ENCODE measurements at regions not wholly inside any gene's neighbourhood (a gene's known extent, or its start where the extent isn't known, plus 50 kb on each side); places are given as distances from the start of the nearest gene placed in this dataset.

DNA sequence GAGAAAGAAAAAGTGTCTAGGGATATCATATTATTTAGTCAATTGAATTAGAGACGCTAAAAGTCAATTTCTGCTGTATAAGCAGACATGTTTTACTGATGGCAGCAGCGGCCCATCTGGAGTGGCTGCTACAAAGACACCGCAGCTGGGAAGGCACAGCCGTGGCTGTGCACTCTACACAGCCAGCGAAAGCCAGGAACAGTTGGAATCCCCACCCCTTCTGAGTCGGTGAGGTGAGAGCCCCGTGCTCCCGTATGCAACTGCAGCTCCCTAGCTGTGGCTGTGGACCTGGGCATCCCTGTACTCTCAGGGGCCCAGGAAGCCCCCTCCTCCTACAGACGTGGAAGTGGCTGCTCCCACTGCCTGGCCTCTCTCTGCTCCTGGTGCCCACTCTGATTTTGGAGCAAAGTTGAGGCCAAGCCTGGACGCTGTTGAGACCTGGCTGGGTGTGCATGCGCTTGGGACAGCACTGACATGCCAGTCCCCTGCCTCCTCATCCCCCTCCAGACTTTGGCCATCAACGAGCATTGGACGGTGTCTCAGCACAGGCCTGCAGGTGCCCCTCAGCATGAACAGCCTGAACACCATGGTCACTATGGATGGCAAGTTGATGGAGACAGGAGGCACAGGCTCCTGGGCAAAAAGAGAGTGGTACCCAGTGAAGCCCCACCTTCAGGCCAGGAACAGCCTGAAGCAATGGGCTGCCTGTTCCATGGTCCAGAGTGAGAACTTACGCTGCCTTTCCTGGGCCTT lies 944.0 kb upstream of the MIR17HG start:
- H3K27me3 ChIP-seq (ENCODE audit: control insufficient read depth, insufficient read depth, low read length) = no peaks in the 10 kb centered on the region
- H3K4me3 ChIP-seq (ENCODE audit: low read depth, low read length) = no peak overlapping the region
- no peaks in the 10 kb centered on the region for H3K36me3 ChIP-seq (ENCODE audit: control insufficient read depth, insufficient read depth, low read length)
- peaks cover 7% of the 10 kb centered on the region for H3K9me3 ChIP-seq (ENCODE audit: control insufficient read depth, insufficient read depth, low read length)
- no peak overlapping the region for H3K9ac ChIP-seq (ENCODE audit: low read depth, low read length)
- no peaks in the 10 kb centered on the region for H3K4me1 ChIP-seq (ENCODE audit: control insufficient read depth, insufficient read depth, low read length)

DNA sequence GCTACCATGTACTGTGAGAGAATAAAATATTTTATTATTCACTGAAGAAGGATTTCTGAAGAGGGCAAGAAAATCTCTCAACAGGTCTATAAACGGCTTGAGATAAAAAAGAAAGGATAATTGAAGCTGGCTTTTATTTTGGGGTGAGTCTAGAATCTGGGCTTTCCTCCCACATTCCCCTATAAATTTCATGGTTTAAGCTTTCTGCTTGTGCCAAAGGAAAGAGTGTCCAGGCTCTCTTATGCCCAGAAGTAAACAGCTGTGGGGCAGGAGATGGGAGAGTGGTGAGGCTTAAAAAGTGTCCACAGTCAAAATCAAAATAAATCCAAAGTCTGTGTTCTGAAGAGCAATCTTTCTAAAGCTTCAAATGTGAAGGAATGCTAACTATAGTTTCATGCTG lies 942.2 kb upstream of the MIR17HG start:
- H3K4me3 ChIP-seq (ENCODE audit: low read depth, low read length) = no peak overlapping the region
- no peaks in the 10 kb centered on the region for H3K36me3 ChIP-seq (ENCODE audit: control insufficient read depth, insufficient read depth, low read length)
- no peaks in the 10 kb centered on the region for H3K4me1 ChIP-seq (ENCODE audit: control insufficient read depth, insufficient read depth, low read length)
- H3K27me3 ChIP-seq (ENCODE audit: control insufficient read depth, insufficient read depth, low read length) = no peaks in the 10 kb centered on the region
- H3K9ac ChIP-seq (ENCODE audit: low read depth, low read length) = no peak overlapping the region
- H3K9me3 ChIP-seq (ENCODE audit: control insufficient read depth, insufficient read depth, low read length) = peaks cover 7% of the 10 kb centered on the region

DNA sequence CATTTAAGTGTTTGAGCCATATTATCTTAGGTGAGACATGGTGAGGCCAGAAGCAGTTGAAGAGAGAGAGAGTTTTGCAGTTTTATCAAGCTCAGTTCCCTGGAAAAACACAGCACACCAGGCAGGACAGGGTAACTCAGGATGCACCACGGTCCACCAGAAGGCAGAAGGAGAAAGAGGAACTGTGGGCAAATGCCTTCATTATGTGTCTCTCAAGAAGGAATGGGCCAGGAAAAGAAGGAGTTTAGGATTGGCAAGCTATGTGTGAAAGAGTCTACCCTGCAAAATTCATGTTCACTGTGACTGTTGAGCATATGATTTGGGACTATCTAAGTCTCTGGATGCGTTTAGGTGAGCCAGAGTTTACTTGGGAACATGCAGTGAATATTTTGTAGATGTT lies 934.5 kb upstream of the MIR17HG start:
- Histone ChIP-seq H3K4me1 (ENCODE audit: control insufficient read depth, insufficient read depth, low read length) (no peaks in the 10 kb centered on the region), H3K27me3 (ENCODE audit: control insufficient read depth, insufficient read depth, low read length) (no peaks in the 10 kb centered on the region), H3K36me3 (ENCODE audit: control insufficient read depth, insufficient read depth, low read length) (no peaks in the 10 kb centered on the region), H3K9ac (ENCODE audit: low read depth, low read length) (no peak overlapping the region), H3K4me3 (ENCODE audit: low read depth, low read length) (no peak overlapping the region), H3K9me3 (ENCODE audit: control insufficient read depth, insufficient read depth, low read length) (no peaks in the 10 kb centered on the region)

- Histone ChIP-seq H3K4me1 (ENCODE audit: control insufficient read depth, insufficient read depth, low read length) (no peaks in the 10 kb centered on the region), H3K9me3 (ENCODE audit: control insufficient read depth, insufficient read depth, low read length) (no peaks in the 10 kb centered on the region), H3K9ac (ENCODE audit: low read depth, low read length) (no peak overlapping the region), H3K36me3 (ENCODE audit: control insufficient read depth, insufficient read depth, low read length) (no peaks in the 10 kb centered on the region), H3K4me3 (ENCODE audit: low read depth, low read length) (no peak overlapping the region), H3K27me3 (ENCODE audit: control insufficient read depth, insufficient read depth, low read length) (no peaks in the 10 kb centered on the region)
Observed at GRCh38 chr13:90413548-90413947, 933.9 kb upstream of the MIR17HG start.

DNA sequence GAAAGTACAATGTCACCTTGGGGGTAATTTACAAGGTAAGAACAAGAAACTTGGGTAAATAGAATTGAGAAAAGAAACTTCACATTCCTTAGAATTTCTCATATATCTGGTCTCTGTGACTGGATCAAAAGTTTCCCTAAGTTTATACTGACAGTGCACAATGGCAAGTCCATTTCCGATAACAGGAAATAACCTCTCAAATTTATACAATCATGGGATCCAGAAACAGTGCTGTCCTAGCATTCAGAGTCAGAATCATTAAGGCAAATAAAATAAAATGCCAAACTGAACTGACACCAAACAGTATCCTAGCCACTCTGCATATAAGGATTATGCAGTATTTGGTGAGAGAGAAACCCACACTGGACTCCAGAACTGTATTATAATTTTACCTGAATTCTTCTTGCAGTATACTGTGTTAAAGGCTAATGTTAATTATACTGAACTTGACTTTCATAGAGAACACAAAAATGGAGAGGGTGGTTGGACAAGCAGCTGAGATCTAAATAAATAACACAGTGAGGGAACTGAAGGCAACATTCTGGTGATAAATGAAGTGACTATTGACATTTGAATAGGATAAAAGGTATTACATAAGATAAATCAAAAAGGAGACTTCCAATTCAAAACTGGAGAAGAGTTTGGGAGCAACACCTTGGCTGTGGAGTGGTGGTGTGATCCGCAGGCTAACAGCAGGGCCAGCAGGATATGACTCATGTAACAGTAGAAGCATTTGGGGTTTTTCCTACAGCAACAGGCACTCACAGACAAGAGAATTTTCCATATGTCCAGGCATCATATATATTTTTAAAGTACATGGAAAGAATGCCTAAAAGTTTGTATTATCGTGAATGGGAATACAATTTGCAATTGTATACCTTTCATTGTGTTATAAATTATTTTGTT lies 932.5 kb upstream of the MIR17HG start:
- Histone ChIP-seq H3K4me1 (ENCODE audit: control insufficient read depth, insufficient read depth, low read length) (no peaks in the 10 kb centered on the region), H3K9me3 (ENCODE audit: control insufficient read depth, insufficient read depth, low read length) (no peaks in the 10 kb centered on the region), H3K27me3 (ENCODE audit: control insufficient read depth, insufficient read depth, low read length) (no peaks in the 10 kb centered on the region), H3K9ac (ENCODE audit: low read depth, low read length) (no peak overlapping the region), H3K4me3 (ENCODE audit: low read depth, low read length) (no peak overlapping the region), H3K36me3 (ENCODE audit: control insufficient read depth, insufficient read depth, low read length) (no peaks in the 10 kb centered on the region)

DNA sequence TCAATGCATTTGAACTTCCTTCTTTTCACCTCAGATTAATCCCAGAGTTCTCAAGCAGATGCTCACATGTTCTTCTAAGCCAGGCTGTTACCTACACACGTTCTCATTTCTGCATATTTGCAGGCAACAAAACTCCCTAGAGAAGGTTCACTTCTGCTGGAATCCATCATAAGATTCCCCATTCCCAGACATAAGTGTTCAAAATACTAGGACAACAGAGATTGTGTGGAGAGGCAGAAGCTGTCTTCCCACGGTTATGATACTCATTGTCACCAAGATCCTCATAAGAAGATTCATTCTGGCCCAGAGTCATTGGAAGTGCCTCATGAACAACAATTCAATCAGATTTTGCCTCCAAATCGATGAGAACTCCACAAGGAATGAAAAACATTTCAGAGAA lies 931.6 kb upstream of the MIR17HG start:
- Histone ChIP-seq H3K27me3 (ENCODE audit: control insufficient read depth, insufficient read depth, low read length) (no peaks in the 10 kb centered on the region), H3K36me3 (ENCODE audit: control insufficient read depth, insufficient read depth, low read length) (no peaks in the 10 kb centered on the region)

GRCh38 chr13:90416519-90416918 lies 931.0 kb upstream of the MIR17HG start:
- no peak overlapping the region for H3K9ac ChIP-seq (ENCODE audit: low read depth, low read length)
- H3K9me3 ChIP-seq (ENCODE audit: control insufficient read depth, insufficient read depth, low read length) = no peaks in the 10 kb centered on the region
- no peak overlapping the region for H3K4me3 ChIP-seq (ENCODE audit: low read depth, low read length)
- H3K4me1 ChIP-seq (ENCODE audit: control insufficient read depth, insufficient read depth, low read length) = no peaks in the 10 kb centered on the region
- no peaks in the 10 kb centered on the region for H3K27me3 ChIP-seq (ENCODE audit: control insufficient read depth, insufficient read depth, low read length)
- H3K36me3 ChIP-seq (ENCODE audit: control insufficient read depth, insufficient read depth, low read length) = no peaks in the 10 kb centered on the region

More for the DNA sequence above, 931.6 kb upstream of the MIR17HG start:
- Histone ChIP-seq H3K9ac (ENCODE audit: low read depth, low read length) (no peak overlapping the region), H3K4me3 (ENCODE audit: low read depth, low read length) (no peak overlapping the region), H3K9me3 (ENCODE audit: control insufficient read depth, insufficient read depth, low read length) (no peaks in the 10 kb centered on the region), H3K4me1 (ENCODE audit: control insufficient read depth, insufficient read depth, low read length) (no peaks in the 10 kb centered on the region)

DNA sequence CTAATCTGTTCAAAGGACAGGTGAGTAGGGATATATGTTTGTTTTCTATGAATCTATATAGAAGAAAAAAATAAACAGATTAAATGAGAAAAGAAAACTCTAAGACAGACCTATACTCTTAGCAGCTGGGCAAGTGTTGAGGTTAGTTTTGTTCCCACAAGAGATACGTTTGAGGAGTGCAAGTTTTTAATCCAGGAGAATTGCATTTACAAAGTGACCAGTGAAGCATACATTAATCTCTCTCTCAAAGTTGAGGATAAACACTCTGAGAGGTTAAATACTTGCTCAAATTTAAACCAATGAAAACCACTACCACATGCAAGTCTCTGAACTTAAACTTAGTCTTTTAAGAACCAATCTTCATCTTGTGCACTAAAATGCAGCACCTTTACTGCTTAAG lies 930.5 kb upstream of the MIR17HG start:
- no peaks in the 10 kb centered on the region for H3K27me3 ChIP-seq (ENCODE audit: control insufficient read depth, insufficient read depth, low read length)
- H3K4me1 ChIP-seq (ENCODE audit: control insufficient read depth, insufficient read depth, low read length) = no peaks in the 10 kb centered on the region
- no peak overlapping the region for H3K9ac ChIP-seq (ENCODE audit: low read depth, low read length)
- H3K4me3 ChIP-seq (ENCODE audit: low read depth, low read length) = no peak overlapping the region
- H3K9me3 ChIP-seq (ENCODE audit: control insufficient read depth, insufficient read depth, low read length) = no peaks in the 10 kb centered on the region
- no peaks in the 10 kb centered on the region for H3K36me3 ChIP-seq (ENCODE audit: control insufficient read depth, insufficient read depth, low read length)

GRCh38 chr13:90420683-90421082 lies 926.8 kb upstream of the MIR17HG start:
- Histone ChIP-seq H3K4me3 (ENCODE audit: low read depth, low read length) (no peak overlapping the region), H3K9me3 (ENCODE audit: control insufficient read depth, insufficient read depth, low read length) (no peaks in the 10 kb centered on the region), H3K9ac (ENCODE audit: low read depth, low read length) (no peak overlapping the region), H3K27me3 (ENCODE audit: control insufficient read depth, insufficient read depth, low read length) (no peaks in the 10 kb centered on the region), H3K4me1 (ENCODE audit: control insufficient read depth, insufficient read depth, low read length) (no peaks in the 10 kb centered on the region), H3K36me3 (ENCODE audit: control insufficient read depth, insufficient read depth, low read length) (no peaks in the 10 kb centered on the region)

GRCh38 chr13:90427322-90428272 lies 919.9 kb upstream of the MIR17HG start:
- H3K36me3 ChIP-seq (ENCODE audit: control insufficient read depth, insufficient read depth, low read length) = no peaks in the 10 kb centered on the region
- no peak overlapping the region for H3K9ac ChIP-seq (ENCODE audit: low read depth, low read length)
- no peaks in the 10 kb centered on the region for H3K9me3 ChIP-seq (ENCODE audit: control insufficient read depth, insufficient read depth, low read length)
- no peaks in the 10 kb centered on the region for H3K4me1 ChIP-seq (ENCODE audit: control insufficient read depth, insufficient read depth, low read length)
- no peak overlapping the region for H3K4me3 ChIP-seq (ENCODE audit: low read depth, low read length)
- H3K27me3 ChIP-seq (ENCODE audit: control insufficient read depth, insufficient read depth, low read length) = no peaks in the 10 kb centered on the region

DNA sequence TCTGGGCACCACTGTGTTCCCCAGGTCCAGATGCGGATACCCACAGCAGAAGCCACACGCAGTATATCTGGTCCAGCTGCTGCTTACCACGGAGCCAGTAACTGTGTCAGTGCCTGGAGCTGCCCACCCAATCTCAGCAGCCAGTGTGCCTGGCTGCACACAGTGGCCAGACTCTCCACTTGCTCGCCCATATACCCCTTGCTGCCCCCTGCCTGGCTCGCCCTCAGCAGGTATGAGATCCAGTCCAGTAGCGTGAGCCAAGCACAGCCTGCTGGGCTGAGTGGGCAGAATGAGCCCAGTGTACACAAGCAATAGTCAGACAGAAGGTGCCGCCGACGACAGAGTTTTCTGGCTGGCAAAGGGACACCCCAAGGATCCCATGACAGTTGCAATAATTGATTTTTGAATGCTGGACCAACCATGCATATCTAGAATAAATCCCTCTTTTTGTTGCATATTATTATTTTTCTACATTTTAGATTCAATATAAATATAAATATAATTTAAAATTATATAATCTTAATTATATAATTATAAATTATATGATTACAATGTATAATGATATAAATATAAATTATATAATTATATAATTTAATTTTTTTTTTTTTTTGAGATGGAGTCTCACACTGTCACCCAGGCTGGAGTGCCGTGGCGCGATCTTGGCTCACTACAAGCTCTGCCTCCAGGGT lies 918.8 kb upstream of the MIR17HG start:
- no peaks in the 10 kb centered on the region for H3K4me1 ChIP-seq (ENCODE audit: control insufficient read depth, insufficient read depth, low read length)
- H3K9me3 ChIP-seq (ENCODE audit: control insufficient read depth, insufficient read depth, low read length) = no peaks in the 10 kb centered on the region
- no peaks in the 10 kb centered on the region for H3K27me3 ChIP-seq (ENCODE audit: control insufficient read depth, insufficient read depth, low read length)
- H3K36me3 ChIP-seq (ENCODE audit: control insufficient read depth, insufficient read depth, low read length) = no peaks in the 10 kb centered on the region
- H3K4me3 ChIP-seq (ENCODE audit: low read depth, low read length) = no peak overlapping the region
- no peak overlapping the region for H3K9ac ChIP-seq (ENCODE audit: low read depth, low read length)
